Liver (tissue), 3 donors: ENCODE measurements at regions not wholly inside any gene's neighbourhood (a gene's known extent, or its start where the extent isn't known, plus 50 kb on each side); places are given as distances from the start of the nearest gene placed in this dataset.

Source experiments
- ATF3 ChIP-seq: IDR thresholded peaks from 2 replicates; pipeline ENCODE4 v1.6.1; 2016; ENCODE audit warnings: antibody characterized with exemption
- CTCF ChIP-seq: fragments of 150-350 bp; IDR thresholded peaks from 2 replicates; pipeline ENCODE4 v1.5.1; 2017; ENCODE audit warnings: improper control_type of control experiment, low read depth, low read length; ENCODE audit not compliant: missing input control
- FOXA1 ChIP-seq: IDR thresholded peaks from 2 replicates; pipeline ENCODE4 v1.6.1; 2016; ENCODE audit warnings: antibody characterized with exemption
- GABPA ChIP-seq, 2 donors: IDR thresholded peaks in 1 of 2; conservative IDR thresholded peaks in 1 of 2; 2 replicates each; pipeline ENCODE4 v1.6.1; 2016; ENCODE audit warnings: antibody characterized with exemption in 2 of 2, mild to moderate bottlenecking in 1 of 2, moderate library complexity in 1 of 2
- HNF4G ChIP-seq: IDR thresholded peaks from 2 replicates; pipeline ENCODE4 v1.6.1; 2016; ENCODE audit warnings: antibody characterized with exemption
- JUND ChIP-seq, 2 donors: IDR thresholded peaks; 2 replicates each; pipeline ENCODE4 v1.6.1; 2016; ENCODE audit warnings: antibody characterized with exemption in 2 of 2
- MAX ChIP-seq: IDR thresholded peaks from 2 replicates; pipeline ENCODE4 v1.6.1; 2016; ENCODE audit warnings: antibody characterized with exemption
- RXRA ChIP-seq, 2 donors: IDR thresholded peaks; 2 replicates each; pipeline ENCODE4 v1.6.1; 2017 to 2018; ENCODE audit warnings: antibody characterized with exemption in 2 of 2, mild to moderate bottlenecking in 1 of 2
- SP1 ChIP-seq: IDR thresholded peaks from 2 replicates; pipeline ENCODE4 v1.6.1; 2018; ENCODE audit warnings: antibody characterized with exemption, mild to moderate bottlenecking
- TAF1 ChIP-seq: conservative IDR thresholded peaks from 2 replicates; pipeline ENCODE4 v1.6.1; 2016; ENCODE audit warnings: antibody characterized with exemption, mild to moderate bottlenecking
- donor health status: healthy.
- donor health status: healthy.

GRCh38 chr1:222263791-222264190 lies 284.1 kb downstream of the HHIPL2 start:
- no peak for TF ChIP-seq HNF4G
- no peak for TF ChIP-seq CTCF
- no peak for TF ChIP-seq SP1
- no peak for TF ChIP-seq JUND (IDR thresholded peaks at IDR 0.05)
- TF ChIP-seq GABPA (IDR thresholded peaks at IDR 0.05 in 1 of 2, conservative IDR thresholded peaks at IDR 0.05 in 1 of 2) = no peak
- TF ChIP-seq RXRA (IDR thresholded peaks at IDR 0.05) = no peak
- no peak for TF ChIP-seq MAX
- TF ChIP-seq ATF3 = no peak
- TF ChIP-seq FOXA1 = no peak
- TF ChIP-seq TAF1 = no peak
